PC-9 (cell line): ENCODE measurements at regions not wholly inside any gene's neighbourhood (a gene's known extent, or its start where the extent isn't known, plus 50 kb on each side); places are given as distances from the start of the nearest gene placed in this dataset.

Source experiments
- CTCF ChIP-seq: fragments of 200-600 bp; sonication (generic); conservative IDR thresholded peaks from 2 replicates; pipeline ENCODE4 v1.6.1; 2017; ENCODE audit warnings: mixed run types, antibody characterized with exemption, mild to moderate bottlenecking, moderate library complexity
- EZH2 ChIP-seq: fragments of 200-600 bp; sonication (generic); IDR thresholded peaks from 2 replicates; pipeline ENCODE4 v1.8.0; 2017; ENCODE audit warnings: antibody characterized with exemption, low read depth

GRCh38 chr5:167375125-167375524 is 916.3 kb upstream of the WWC1 start:
- no peak for TF ChIP-seq CTCF
- TF ChIP-seq EZH2, result no peak
